BLaER1 treated with 17β-estradiol and CSF1 and Interleukin-3, amounts not matched to agents 10 nM and 100 nM (cell line): ENCODE measurements at regions not wholly inside any gene's neighbourhood (a gene's known extent, or its start where the extent isn't known, plus 50 kb on each side); places are given as distances from the start of the nearest gene placed in this dataset.

ENCODE experiments used
- H3K27ac ChIP-seq, 11 experiments: shearing (Covaris generic); formaldehyde crosslinking; 2 replicates each; pipeline ENCODE4 v1.8.1; 2022
- H3K27me3 ChIP-seq, 11 experiments: shearing (Covaris generic); formaldehyde crosslinking; 2 replicates each; pipeline ENCODE4 v1.8.1; 2022
- H3K36me3 ChIP-seq, 11 experiments: shearing (Covaris generic); formaldehyde crosslinking; 2 replicates each; pipeline ENCODE4 v1.8.1; 2022
- H3K4me1 ChIP-seq, 10 experiments: shearing (Covaris generic); formaldehyde crosslinking; 2 replicates each; pipeline ENCODE4 v1.8.1; 2022
- H3K4me2 ChIP-seq, 11 experiments: shearing (Covaris generic); formaldehyde crosslinking; 2 replicates each; pipeline ENCODE4 v1.8.1; 2022
- H3K4me3 ChIP-seq, 10 experiments: shearing (Covaris generic); formaldehyde crosslinking; 2 replicates each; pipeline ENCODE4 v1.8.1; 2022
- H3K9ac ChIP-seq, 11 experiments: shearing (Covaris generic); formaldehyde crosslinking; 2 replicates each; pipeline ENCODE4 v1.8.1; 2022
- H3K9me3 ChIP-seq, 11 experiments: shearing (Covaris generic); formaldehyde crosslinking; replicated peaks in 1 of 11; 2 replicates each; pipeline ENCODE4 v1.8.1; 2022
- H4K20me1 ChIP-seq, 11 experiments: shearing (Covaris generic); formaldehyde crosslinking; 2 replicates each; pipeline ENCODE4 v1.8.1; 2022
- Cebpa-rat ChIP-seq, 11 experiments: shearing (Covaris generic); IDR thresholded peaks; 2 replicates each; pipeline ENCODE4 v1.8.1; 2022

DNA sequence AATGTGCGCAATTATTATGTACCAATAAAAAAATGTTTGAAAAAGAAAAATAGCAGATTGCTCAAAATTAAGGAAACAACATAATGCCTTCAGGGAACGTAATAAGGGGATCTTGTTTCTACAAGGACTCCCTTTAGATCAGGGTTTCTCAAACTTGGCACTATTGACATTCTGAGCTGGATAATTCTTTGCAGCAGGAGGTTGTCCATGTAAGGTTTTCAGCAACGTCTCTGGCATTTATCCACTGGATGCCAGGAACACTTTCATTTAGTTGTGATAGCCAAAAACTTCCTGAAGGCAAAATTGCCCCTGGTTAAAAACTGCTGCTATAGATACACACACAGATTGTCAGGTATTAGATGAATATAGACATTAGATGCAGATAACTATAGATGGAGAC, 666.7 kb upstream of the ADAMTS5 start:
- Histone ChIP-seq H3K27ac (no peak overlapping the region), H3K4me2 (no peak overlapping the region), H3K4me3 (no peak overlapping the region), H3K27me3 (no peaks in the 10 kb centered on the region), H3K9ac (no peak overlapping the region), H3K4me1 (no peaks in the 10 kb centered on the region), H4K20me1 (no peaks in the 10 kb centered on the region), H3K36me3 (no peaks in the 10 kb centered on the region), H3K9me3 (no peaks in the 10 kb centered on the region)
- TF ChIP-seq Cebpa-rat (IDR thresholded peaks at IDR 0.05): no peak

DNA sequence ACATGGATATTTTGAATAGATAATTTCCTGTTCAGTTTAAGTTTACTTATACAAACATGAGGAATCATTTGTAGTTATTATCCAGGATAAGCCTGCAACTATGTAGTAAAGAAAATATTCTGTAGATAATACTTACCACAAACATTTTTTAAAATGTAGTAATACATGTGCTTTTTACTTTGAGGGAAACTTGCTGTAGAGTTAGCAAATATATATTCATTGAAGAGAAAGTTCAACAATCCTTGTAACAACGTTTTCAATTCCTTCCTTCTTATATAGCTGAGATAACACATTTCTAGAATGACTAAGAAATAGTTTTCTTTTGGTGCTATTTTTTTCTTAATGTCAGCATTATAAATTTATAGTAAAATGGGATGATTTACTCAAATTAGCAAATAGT, 664.6 kb upstream of the ADAMTS5 start:
- no peak overlapping the region for H3K4me3 ChIP-seq
- no peaks in the 10 kb centered on the region for H3K36me3 ChIP-seq
- no peaks in the 10 kb centered on the region for H3K27me3 ChIP-seq
- no peak overlapping the region for H3K27ac ChIP-seq
- no peaks in the 10 kb centered on the region for H4K20me1 ChIP-seq
- H3K4me2 ChIP-seq: no peak overlapping the region
- no peaks in the 10 kb centered on the region for H3K9me3 ChIP-seq
- no peak for TF ChIP-seq Cebpa-rat (IDR thresholded peaks at IDR 0.05)
- H3K9ac ChIP-seq: no peak overlapping the region
- no peaks in the 10 kb centered on the region for H3K4me1 ChIP-seq

DNA sequence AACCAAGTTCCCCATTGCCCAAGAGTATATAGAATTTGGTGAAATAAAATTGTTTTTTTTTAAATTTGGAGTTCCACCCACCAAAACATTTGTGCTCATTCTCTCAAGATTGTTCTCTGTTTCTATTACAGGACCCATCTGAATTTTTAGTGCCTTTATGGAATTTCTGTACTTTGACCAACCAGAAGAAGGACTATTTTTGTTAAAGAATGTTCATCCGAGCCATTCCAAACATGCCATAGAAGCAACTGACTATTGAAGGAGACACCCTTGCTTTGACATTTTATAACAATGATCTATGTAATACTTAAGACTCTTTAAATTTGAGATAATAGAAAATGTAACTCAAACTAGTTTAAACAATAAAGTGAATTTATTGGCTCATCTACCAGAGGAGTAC, 655.7 kb upstream of the ADAMTS5 start:
- no peak for TF ChIP-seq Cebpa-rat (IDR thresholded peaks at IDR 0.05)
- no peak overlapping the region for H3K27ac ChIP-seq
- no peak overlapping the region for H3K4me3 ChIP-seq
- no peaks in the 10 kb centered on the region for H3K36me3 ChIP-seq
- H3K4me2 ChIP-seq: no peak overlapping the region
- H3K9ac ChIP-seq: no peak overlapping the region
- H3K4me1 ChIP-seq: no peaks in the 10 kb centered on the region
- no peaks in the 10 kb centered on the region for H3K9me3 ChIP-seq
- no peaks in the 10 kb centered on the region for H3K27me3 ChIP-seq
- H4K20me1 ChIP-seq: no peaks in the 10 kb centered on the region

DNA sequence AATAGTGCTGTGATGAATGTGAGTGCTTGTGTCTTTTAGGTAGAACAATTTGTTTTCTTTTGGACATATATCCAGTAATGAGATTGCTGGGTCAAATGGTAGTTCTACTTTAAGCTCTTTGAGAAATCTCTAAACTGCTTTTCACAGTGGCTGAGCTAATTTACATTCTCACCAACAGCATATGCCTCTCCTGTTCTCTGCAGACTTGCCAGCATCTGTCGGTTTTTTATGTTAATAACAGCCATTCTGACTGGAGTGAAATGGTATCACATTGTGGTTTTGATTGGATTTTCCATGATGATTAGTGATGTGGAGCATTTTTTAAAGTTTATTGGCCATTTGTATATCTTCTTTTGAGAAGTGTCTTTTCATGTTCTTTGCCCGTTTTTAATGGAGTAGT, 647.3 kb upstream of the ADAMTS5 start:
- Histone ChIP-seq H3K9ac (no peak overlapping the region), H3K27ac (no peak overlapping the region), H4K20me1 (no peaks in the 10 kb centered on the region), H3K4me1 (no peaks in the 10 kb centered on the region), H3K36me3 (no peaks in the 10 kb centered on the region), H3K4me2 (no peak overlapping the region), H3K9me3 (no peaks in the 10 kb centered on the region), H3K4me3 (no peak overlapping the region), H3K27me3 (no peaks in the 10 kb centered on the region)
- TF ChIP-seq Cebpa-rat (IDR thresholded peaks at IDR 0.05): no peak

DNA sequence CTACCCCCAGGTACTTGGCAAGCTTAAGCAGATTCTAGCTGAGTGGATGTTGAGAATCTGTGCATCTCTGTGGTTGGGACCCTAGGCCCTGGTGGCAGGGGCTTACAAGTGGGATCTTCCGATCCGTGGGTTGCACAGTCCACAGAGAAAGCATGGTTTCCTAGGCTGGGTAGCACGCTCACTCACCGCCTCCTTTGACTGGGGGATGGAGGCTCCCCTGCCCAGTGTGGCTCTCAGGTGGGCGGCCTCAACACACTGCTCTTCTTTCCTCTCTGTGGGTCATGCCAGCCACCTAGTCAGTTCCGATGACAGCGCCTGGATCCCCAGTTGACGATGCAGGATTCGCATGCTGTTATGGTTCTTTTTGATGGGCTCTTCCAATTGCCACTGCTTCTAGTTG, 639.5 kb upstream of the ADAMTS5 start:
- Histone ChIP-seq H3K27me3 (no peaks in the 10 kb centered on the region), H3K9ac (no peak overlapping the region), H3K4me1 (no peaks in the 10 kb centered on the region), H4K20me1 (no peaks in the 10 kb centered on the region), H3K36me3 (no peaks in the 10 kb centered on the region), H3K27ac (no peak overlapping the region), H3K4me3 (no peak overlapping the region), H3K4me2 (no peak overlapping the region), H3K9me3 (0 out of 22 replicates have a peak, but pooled peaks cover 0 to 6% (median 0%) of the 10 kb centered on the region in 11 experiments)
- no peak for TF ChIP-seq Cebpa-rat (IDR thresholded peaks at IDR 0.05)

DNA sequence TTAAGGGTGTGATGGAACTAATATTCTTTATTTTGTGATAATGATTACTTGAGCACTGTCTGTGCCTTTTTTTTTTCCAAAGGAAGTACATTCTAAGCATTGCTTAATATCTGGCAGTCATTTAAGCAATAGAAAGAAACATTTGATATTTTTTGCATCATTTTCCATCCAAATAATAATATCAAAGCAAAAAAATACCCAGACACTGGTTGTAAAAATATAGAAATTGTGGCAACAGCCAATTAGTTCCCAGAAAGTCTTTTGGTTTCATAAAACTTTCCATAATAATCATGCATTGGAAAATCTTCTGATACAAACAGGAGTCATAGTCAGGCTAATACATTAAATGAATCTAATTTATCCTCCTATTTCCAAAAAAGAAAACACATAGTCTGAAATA, 629.3 kb upstream of the ADAMTS5 start:
- Histone ChIP-seq H3K9ac (no peak overlapping the region), H3K36me3 (no peaks in the 10 kb centered on the region), H3K27ac (no peak overlapping the region), H3K4me2 (no peak overlapping the region), H3K4me1 (no peaks in the 10 kb centered on the region), H4K20me1 (no peaks in the 10 kb centered on the region), H3K27me3 (no peaks in the 10 kb centered on the region), H3K4me3 (no peak overlapping the region), H3K9me3 (no peaks in the 10 kb centered on the region)
- TF ChIP-seq Cebpa-rat (IDR thresholded peaks at IDR 0.05): no peak

DNA sequence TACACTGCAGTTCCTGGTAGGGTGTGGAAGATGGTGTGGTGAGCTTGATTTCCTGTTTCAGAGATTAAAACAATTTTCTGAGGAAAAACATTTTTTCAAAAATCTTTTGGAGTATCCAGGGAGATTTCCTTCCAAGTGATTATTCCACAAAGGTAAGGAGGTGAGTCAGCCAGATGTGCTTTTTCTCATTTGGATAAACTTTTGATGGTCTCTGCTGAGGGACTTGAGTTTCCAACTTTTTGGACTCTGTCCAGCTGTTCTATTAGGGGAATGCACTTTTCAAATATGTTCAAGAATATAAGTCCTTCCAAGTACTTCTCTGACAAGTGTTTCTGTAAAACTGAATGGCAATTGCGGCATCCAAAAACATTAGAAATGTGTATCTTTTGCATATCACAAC, 628.8 kb upstream of the ADAMTS5 start:
- Histone ChIP-seq H3K4me1 (no peaks in the 10 kb centered on the region), H4K20me1 (no peaks in the 10 kb centered on the region), H3K36me3 (no peaks in the 10 kb centered on the region), H3K4me3 (no peak overlapping the region), H3K9ac (no peak overlapping the region), H3K9me3 (no peaks in the 10 kb centered on the region), H3K4me2 (no peak overlapping the region), H3K27ac (no peak overlapping the region), H3K27me3 (no peaks in the 10 kb centered on the region)
- TF ChIP-seq Cebpa-rat (IDR thresholded peaks at IDR 0.05): no peak

DNA sequence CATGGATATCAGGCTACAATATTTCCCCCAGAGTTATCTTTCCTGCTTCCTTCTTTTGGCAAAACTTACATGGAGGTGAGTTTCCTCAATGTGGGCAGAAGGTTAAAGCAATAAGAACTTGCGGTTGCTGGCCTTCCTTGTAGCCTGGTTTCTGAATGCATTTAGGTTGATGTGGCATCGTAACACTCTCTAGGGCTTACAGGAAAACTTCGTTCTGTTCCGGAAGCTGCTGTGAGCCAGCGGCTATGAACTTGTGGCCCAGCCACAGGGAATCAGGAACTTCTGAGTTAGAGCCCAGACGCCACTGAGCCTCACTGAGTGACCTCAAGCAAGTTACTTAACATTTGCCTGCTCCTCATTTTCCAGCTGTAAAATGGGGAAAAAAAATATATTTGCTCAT, 623.4 kb upstream of the ADAMTS5 start:
- Histone ChIP-seq H3K27ac (no peak overlapping the region), H3K27me3 (no peaks in the 10 kb centered on the region), H3K36me3 (no peaks in the 10 kb centered on the region), H3K4me2 (no peak overlapping the region), H3K4me1 (no peaks in the 10 kb centered on the region), H3K9me3 (no peaks in the 10 kb centered on the region), H3K9ac (no peak overlapping the region), H4K20me1 (no peaks in the 10 kb centered on the region), H3K4me3 (no peak overlapping the region)
- no peak for TF ChIP-seq Cebpa-rat (IDR thresholded peaks at IDR 0.05)

DNA sequence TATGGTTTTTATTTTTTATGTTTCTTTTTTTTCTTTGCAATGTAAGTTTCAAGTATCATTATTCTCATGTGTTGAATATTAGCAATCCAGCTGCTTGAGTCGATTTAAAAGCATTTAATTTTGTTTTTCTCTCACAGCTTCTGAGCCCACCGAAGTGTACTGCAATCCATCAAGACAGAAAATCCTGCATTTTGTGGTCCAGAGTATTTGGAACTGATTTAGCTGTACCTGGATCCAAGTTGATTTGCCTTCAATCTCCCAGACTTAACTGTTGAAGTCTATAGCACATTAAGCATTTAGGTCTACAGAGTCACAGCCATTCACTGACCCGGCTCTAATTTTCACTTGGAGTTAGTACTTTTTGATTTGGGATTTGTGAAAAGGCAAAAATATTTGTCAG, 622.9 kb upstream of the ADAMTS5 start:
- H3K4me2 ChIP-seq: no peak overlapping the region
- H3K9ac ChIP-seq: no peak overlapping the region
- H3K36me3 ChIP-seq: no peaks in the 10 kb centered on the region
- no peaks in the 10 kb centered on the region for H4K20me1 ChIP-seq
- H3K27ac ChIP-seq: no peak overlapping the region
- H3K4me3 ChIP-seq: no peak overlapping the region
- TF ChIP-seq Cebpa-rat (IDR thresholded peaks at IDR 0.05): no peak
- H3K27me3 ChIP-seq: no peaks in the 10 kb centered on the region
- H3K4me1 ChIP-seq: no peaks in the 10 kb centered on the region
- no peaks in the 10 kb centered on the region for H3K9me3 ChIP-seq

DNA sequence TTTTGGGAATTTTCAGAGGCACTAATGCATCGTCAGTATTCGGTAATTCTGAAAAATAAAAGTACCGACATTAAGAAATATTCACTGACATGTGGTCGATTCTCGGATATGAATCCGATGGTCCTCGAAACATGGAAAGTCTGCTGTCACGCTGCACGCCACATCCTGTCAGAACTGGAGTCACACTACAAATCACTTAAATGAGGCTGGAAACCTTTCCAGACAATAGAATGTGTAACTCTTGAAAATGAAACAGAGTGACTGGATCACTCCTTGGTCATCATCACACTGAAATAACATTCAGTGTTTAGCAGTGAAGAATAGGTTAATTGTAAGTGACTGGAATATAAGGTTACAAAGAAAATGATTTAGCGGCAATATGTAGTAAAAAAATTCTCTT, 620.1 kb upstream of the ADAMTS5 start:
- H3K36me3 ChIP-seq: no peaks in the 10 kb centered on the region

DNA sequence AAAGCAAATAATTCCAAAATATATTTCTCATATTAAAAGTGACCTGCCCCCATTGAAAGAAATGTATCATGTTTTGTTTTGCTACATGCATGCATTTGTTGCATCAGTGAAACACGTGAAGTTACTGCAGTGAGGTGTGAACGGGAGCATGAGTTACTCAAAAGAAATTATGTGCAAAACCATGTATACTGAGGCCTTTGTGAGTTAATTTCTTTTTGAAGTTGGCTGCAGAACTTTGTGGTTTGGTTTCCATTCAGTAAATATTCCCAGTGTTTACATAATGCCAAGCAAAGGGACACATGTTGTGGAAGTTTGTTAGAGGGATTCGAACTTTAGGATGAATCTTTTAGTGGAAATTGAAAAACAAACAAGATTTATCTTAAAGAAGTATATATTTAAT, 619.4 kb upstream of the ADAMTS5 start:
- H3K4me3 ChIP-seq: no peak overlapping the region
- no peak overlapping the region for H3K27ac ChIP-seq
- no peaks in the 10 kb centered on the region for H3K4me1 ChIP-seq
- no peak overlapping the region for H3K4me2 ChIP-seq
- no peak overlapping the region for H3K9ac ChIP-seq
- TF ChIP-seq Cebpa-rat (IDR thresholded peaks at IDR 0.05): no peak
- no peaks in the 10 kb centered on the region for H3K36me3 ChIP-seq
- no peaks in the 10 kb centered on the region for H4K20me1 ChIP-seq
- no peaks in the 10 kb centered on the region for H3K9me3 ChIP-seq
- no peaks in the 10 kb centered on the region for H3K27me3 ChIP-seq

More for the DNA sequence above, 620.1 kb upstream of the ADAMTS5 start:
- Histone ChIP-seq H3K9ac (no peak overlapping the region), H3K4me3 (no peak overlapping the region), H3K4me1 (no peaks in the 10 kb centered on the region), H3K4me2 (no peak overlapping the region), H3K9me3 (no peaks in the 10 kb centered on the region), H3K27ac (no peak overlapping the region), H4K20me1 (no peaks in the 10 kb centered on the region), H3K27me3 (no peaks in the 10 kb centered on the region)
- no peak for TF ChIP-seq Cebpa-rat (IDR thresholded peaks at IDR 0.05)
